ENCODE measurements at regions not wholly inside any gene's neighbourhood (a gene's known extent, or its start where the extent isn't known, plus 50 kb on each side); places are given as distances from the start of the nearest gene placed in this dataset.

DNA sequence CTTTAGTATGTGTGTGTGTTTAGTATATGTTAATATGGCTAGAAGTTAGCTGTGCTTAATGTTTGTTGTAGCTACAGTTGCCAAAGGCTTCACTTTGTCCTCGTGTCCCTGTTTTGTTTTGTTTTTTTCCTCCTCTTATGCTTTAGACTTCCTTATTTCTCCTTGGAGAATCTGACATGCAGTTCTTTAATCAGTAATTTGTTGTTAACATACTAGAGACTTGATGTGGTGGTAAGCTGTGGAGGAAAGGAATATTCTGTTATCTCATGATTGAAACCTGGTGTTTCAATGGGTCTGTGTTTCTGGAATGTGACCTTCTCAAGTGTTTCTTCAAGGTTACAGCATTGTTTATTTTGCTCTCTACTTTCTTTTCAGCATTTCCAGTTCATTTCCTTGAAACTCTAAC, 515.6 kb upstream of the ST8SIA4 start:
- TF ChIP-seq, protein P1, sequence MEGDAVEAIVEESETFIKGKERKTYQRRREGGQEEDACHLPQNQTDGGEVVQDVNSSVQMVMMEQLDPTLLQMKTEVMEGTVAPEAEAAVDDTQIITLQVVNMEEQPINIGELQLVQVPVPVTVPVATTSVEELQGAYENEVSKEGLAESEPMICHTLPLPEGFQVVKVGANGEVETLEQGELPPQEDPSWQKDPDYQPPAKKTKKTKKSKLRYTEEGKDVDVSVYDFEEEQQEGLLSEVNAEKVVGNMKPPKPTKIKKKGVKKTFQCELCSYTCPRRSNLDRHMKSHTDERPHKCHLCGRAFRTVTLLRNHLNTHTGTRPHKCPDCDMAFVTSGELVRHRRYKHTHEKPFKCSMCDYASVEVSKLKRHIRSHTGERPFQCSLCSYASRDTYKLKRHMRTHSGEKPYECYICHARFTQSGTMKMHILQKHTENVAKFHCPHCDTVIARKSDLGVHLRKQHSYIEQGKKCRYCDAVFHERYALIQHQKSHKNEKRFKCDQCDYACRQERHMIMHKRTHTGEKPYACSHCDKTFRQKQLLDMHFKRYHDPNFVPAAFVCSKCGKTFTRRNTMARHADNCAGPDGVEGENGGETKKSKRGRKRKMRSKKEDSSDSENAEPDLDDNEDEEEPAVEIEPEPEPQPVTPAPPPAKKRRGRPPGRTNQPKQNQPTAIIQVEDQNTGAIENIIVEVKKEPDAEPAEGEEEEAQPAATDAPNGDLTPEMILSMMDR (IDR thresholded peaks at IDR 0.05; ENCODE audit: insufficient read depth, low read length) = no peak
- TF ChIP-seq, protein P2, sequence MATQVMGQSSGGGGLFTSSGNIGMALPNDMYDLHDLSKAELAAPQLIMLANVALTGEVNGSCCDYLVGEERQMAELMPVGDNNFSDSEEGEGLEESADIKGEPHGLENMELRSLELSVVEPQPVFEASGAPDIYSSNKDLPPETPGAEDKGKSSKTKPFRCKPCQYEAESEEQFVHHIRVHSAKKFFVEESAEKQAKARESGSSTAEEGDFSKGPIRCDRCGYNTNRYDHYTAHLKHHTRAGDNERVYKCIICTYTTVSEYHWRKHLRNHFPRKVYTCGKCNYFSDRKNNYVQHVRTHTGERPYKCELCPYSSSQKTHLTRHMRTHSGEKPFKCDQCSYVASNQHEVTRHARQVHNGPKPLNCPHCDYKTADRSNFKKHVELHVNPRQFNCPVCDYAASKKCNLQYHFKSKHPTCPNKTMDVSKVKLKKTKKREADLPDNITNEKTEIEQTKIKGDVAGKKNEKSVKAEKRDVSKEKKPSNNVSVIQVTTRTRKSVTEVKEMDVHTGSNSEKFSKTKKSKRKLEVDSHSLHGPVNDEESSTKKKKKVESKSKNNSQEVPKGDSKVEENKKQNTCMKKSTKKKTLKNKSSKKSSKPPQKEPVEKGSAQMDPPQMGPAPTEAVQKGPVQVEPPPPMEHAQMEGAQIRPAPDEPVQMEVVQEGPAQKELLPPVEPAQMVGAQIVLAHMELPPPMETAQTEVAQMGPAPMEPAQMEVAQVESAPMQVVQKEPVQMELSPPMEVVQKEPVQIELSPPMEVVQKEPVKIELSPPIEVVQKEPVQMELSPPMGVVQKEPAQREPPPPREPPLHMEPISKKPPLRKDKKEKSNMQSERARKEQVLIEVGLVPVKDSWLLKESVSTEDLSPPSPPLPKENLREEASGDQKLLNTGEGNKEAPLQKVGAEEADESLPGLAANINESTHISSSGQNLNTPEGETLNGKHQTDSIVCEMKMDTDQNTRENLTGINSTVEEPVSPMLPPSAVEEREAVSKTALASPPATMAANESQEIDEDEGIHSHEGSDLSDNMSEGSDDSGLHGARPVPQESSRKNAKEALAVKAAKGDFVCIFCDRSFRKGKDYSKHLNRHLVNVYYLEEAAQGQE (IDR thresholded peaks at IDR 0.05; ENCODE audit: insufficient replicate concordance, low read depth) = no peak
- TF ChIP-seq POLR2AphosphoS5 (IDR thresholded peaks at IDR 0.05; ENCODE audit: low read depth) (no peak), GABPA (IDR thresholded peaks at IDR 0.05; ENCODE audit: low read depth) (no peak), SPI1 (IDR thresholded peaks at IDR 0.05; ENCODE audit: borderline replicate concordance, low read depth) (no peak)
